ENCODE measurements at regions not wholly inside any gene's neighbourhood (a gene's known extent, or its start where the extent isn't known, plus 50 kb on each side); places are given as distances from the start of the nearest gene placed in this dataset.

DNA sequence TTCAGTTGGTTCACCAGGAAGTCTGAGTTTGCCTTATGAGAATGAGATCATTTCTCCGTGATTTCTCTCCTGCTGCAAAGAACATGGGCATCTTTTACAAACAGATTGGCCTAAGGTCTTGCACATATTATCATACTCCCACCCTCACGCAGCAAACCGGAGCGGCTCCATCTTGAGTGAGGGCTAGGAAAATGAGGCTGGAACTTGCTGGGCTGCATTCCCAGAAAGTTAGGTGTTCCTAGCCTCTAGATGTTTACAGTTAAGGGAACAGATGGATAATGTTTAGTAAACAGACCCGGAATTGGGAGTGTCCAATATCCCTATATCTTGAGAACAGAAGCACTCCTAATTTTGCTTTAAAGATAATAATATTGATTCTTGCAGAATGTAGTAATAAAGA, 247.9 kb upstream of the VCX3A start:
- no peak for TF ChIP-seq POLR2A (IDR thresholded peaks at IDR 0.05; ENCODE audit: low read length)
- no peak for TF ChIP-seq GATA1 (IDR thresholded peaks at IDR 0.05; ENCODE audit: low read depth, low read length)
